GM18498 (cell line): ENCODE measurements at regions not wholly inside any gene's neighbourhood (a gene's known extent, or its start where the extent isn't known, plus 50 kb on each side); places are given as distances from the start of the nearest gene placed in this dataset.
A peak's percentile ranks its signal among the peaks of the same experiment; 100 is the strongest.
"Not testable (repeated sequence)": the region's sequence is repeated elsewhere in the genome, so short reads cannot be mapped to it uniquely, and the experiment has no call there.

Experiments used
- ATAC-seq: cut with Tn5 transposase; IDR thresholded peaks from one replicate; pipeline ENCODE4 v1.9.1; 2021; ENCODE audit warnings: mild to moderate bottlenecking, moderate library complexity; ENCODE audit not compliant: unreplicated experiment

DNA sequence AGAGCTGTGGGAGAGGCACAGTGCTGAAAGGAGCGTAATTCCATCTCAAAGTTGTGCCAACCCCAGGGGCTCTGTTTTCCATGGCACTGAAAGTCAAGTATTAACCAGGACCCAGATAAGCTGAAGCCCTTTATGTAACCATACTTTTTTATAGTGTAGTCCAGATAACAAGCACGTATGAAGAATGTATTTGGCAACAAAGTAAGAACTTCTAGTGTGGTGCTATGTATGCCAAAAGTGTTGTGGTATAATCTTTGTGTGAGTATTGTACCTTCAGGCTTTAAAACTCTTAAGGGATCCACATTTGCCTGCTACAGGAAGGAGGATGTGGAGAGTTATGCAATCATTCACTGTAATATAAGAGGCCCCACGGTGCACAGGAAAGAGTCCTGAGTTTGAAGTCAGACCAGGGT lies 129.4 kb downstream of the IBTK start:
- no peak for ATAC-seq

DNA sequence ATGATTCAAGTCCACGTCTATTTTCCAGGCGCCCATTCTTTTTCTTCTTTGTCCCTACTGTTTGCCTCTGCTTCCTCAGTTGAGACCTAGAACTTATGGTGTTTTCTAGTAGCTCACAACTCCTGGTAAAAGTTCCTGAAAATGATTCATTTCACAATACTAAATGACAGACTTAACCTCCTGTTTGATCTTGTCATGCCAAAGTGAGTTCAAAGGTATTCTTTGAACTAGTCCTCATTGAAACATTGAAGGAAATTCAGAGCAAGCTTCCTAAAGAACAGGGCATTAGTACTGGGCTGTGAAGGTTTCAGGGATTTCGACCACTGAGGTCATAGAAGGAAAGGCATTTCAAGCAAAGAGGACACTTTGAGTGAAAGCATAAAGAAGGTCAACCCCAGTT lies 132.8 kb downstream of the IBTK start:
- no peak for ATAC-seq

DNA sequence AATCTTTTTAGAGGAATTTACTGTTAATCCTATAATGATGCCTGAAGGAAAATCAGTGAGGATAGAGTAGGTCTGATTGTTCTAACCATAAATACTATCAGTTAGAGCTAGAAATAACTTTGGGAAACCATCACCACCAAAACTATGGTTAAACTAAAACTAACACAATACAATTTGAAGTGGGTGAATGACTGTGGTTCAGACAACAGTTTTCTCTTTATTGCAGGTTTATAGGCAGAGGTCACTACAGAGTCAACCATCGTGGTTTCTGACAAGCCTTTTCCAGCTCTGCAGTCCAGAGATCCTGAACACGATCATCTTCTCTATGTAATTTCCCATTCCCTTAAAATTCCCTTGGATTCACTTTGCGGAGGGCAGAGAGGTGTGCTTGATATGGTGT lies 134.3 kb downstream of the IBTK start:
- no peak for ATAC-seq

DNA sequence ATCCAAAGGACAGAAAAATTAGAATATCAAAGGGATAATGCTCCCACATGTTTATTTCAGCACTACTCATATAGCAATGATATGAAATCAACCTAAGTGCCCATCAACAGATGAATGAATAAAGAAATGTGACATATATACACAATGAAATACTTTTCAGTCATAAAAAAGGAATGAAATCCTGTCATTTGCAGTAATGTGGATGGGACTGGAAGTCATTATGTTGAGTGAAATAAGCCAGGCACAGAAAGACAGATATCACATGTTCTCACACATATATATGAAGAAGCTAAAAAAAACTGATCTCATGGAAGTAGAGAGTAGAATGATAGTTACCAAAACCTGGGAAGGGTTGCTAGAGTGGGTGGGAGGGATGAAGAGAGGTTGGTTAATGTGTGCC lies 135.7 kb downstream of the IBTK start:
- ATAC-seq, result no peak

DNA sequence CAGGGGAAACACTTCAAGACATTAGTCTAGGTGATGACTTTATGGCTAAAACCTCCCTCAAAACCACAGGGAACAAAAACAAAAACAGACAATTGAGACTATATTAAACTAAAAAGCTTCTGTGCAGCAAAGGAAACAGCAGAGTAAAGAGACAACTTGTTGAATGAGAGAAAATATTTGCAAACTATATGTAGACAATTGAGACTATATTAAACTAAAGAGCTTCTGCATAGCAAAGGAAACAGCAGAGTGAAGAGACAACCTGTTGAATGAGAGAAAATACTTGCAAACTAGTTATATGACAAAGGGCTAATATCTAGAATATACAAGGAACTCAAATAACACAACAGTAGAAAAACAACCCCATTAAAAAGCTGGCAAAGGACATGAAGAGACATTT lies 136.4 kb downstream of the IBTK start:
- ATAC-seq, result no peak

DNA sequence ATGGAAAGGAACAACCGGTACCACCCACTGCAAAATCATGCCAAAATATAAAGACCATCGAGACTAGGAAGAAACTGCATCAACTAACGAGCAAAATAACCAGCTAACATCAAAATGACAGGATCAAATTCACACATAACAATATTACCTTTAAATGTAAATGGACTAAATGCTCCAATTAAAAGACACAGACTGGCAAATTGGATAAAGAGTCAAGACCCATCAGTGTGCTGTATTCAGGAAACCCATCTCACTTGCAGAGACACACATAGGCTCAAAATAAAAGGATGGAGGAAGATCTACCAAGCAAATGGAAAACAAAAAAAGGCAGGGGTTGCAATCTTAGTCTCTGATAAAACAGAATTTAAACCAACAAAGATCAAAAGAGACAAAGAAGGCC lies 144.4 kb downstream of the IBTK start:
- not testable (repeated sequence) for ATAC-seq

DNA sequence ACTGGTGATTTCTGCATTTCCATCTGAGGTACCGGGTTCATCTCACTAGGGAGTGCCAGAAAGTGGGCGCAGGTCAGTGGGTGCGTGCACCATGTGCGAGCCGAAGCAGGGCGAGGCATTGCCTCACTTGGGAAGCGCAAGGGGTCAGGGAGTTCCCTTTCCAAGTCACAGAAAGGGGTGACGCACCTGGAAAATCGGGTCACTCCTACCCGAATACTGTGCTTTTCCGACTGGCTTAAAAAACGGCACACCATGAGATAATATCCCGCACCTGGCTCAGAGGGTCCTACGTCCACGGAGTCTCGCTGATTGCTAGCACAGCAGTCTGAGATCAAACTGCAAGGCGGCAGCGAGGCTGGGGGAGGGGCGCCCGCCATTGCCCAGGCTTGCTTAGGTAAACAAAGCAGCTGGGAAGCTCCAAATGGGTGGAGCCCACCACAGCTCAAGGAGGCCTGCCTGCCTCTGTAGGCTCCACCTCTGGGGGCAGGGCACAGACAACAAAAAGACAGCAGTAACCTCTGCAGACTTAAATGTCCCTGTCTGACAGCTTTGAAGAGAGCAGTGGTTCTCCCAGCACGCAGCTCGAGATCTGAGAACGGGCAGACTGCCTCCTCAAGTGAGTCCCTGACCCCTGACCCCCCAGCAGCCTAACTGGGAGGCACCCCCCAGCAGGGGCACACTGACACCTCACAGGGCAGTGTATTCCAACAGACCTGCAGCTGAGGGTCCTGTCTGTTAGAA lies 146.0 kb downstream of the IBTK start:
- ATAC-seq, result not testable (repeated sequence)

DNA sequence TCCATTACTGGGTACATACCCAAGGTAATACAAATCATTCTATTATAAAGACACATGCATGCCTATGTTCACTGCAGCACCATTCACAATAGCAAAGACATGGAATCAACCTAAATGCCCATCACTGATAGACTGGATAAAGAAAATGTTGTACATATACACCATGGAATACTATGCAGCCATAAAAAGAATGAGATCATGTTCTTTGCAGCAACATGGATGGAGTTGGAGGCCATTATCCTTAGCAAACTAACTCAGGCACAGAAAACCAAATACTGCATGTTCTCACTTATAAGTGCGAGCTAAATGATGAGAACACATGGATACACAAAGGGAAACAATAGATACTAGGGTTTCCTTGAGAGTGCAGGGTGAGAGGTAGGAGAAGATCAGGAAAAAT lies 146.8 kb downstream of the IBTK start:
- not testable (repeated sequence) for ATAC-seq

DNA sequence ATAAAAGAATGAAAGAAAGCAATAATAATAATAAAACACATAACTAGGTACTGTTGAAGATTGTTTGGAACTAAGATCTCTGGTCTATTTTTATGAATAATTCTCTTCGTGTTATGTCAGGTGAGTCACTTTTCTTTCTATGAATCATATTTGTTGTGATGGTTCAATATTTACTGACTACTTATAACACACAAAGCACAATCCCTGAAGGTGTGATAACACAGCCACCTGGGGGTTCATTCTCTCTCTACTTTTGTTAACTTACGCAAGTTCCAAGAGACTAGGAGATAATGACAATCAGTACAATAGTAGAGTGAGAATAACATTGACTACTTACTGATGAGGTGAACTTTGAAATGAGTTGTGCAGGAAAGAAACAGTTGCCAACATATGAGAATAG lies 149.9 kb downstream of the IBTK start:
- no peak for ATAC-seq

DNA sequence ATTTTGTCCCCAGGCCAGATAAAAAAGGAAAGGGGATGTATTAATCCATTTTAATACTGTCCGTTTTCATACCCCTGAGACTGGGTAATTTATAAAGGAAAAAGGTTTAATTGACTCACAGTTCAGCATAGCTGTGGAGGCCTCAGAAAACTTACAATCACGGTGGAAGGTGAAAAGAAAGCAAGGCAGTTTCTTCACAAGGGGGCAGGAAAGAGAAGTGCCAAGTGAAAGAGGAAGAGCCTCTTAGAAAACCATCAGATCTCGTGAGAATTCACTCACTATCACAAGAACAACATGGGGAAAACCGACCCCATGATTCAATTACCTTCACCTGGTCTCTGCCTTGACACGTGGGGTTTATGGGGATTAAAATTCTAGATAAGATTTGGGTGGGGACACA lies 152.5 kb downstream of the IBTK start:
- ATAC-seq, result no peak

DNA sequence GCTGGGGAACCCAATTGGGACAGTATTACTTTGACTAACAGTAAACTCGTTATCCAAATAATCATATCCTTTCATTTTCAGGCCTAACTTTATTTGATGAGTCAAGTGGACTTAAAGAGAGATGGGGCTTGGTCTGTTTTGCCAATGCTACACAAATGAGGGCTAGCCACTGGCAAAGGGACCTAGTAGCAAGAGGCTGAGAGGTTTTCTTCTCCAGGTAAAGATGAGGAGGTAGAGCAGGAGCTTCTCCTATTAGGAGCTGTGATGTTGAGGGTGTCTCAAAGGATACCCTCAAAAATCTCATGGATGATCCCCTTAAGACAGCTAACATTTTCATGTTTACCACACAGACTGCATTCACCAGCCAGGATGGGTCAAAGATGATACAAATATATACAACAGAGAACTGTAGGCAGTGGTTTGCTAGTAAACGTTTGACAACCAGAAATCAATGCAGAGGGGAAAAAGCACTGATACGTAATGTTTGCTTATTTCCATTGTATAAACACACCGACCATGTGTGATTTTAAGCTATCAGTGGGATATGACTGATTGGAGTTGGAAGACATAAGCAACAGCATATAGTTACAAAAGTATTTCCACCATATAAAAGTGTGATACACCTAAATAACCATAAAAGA lies 153.3 kb downstream of the IBTK start:
- ATAC-seq, result no peak

DNA sequence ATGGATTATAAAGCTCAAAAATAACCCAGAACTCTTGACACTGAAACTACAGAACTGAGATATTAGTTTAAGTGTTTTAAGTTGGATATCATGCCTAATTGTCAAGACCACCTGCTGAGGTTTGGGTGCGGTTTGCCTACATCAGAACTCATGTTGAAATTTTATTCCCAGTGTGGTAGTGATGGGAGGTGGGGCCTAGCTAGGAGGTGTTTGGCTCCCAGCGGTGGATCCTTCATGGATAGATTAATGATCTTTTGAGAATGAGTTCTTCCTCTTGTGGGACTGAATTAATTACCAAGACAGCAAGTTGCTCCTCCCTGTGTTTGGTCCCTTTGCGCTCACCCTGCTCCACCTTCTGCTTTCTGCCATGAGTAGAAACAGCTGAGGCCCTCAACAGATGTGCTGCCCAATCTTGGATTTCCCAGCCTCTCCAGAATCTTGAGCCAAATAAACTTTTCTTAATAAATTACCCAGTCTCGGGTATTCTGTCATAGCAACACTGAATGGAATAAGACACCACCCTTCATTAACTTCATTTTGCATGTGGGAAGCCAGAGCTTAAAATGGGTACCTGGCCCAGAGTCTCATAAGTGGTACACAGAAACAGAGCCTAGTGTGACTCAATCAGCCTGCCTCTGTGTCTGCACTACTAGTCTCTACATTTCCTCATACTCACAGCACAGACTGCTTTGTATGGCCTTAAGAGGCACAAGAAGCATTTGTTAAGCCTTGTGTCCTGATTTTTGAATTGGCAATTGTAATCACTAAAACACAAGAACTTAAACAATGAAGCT lies 158.4 kb downstream of the IBTK start:
- no peak for ATAC-seq

DNA sequence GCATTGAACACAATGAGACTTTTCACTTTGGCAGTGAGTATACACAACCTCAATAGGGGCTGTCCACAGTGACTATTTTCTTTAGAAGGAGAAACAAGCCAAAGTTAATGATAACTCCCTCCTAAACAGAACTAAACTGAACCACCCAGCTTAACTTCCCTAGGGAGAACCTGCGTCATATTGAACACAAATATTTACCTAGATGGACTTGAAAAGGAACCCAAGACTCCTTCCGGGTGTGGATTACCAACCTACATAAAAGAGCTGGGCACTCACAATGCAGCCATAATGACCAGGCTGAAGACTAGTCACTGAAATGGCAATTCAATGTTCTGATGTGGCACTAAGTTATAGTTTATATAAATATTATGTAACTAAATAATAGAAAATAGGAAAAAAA lies 160.6 kb downstream of the IBTK start:
- ATAC-seq, result no peak

DNA sequence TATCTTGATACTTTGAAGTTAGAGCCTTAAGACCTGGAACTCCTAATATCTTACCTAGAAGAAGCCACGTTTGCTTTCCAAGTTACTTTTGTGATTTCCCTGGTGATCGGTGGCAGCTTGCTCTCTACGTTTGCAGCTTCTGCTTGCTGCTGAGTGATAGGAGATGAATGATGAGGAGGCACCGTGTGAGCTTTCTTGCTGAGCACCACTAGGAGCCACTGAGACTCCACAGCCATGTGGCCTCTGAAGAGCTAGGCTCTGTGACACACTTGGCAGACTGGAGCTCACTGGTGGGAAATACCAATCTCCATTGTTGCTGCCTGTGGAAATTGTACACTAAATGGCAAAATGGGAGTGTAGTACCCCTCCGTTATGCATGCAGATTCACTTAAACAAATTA lies 161.8 kb downstream of the IBTK start:
- ATAC-seq, result no peak

DNA sequence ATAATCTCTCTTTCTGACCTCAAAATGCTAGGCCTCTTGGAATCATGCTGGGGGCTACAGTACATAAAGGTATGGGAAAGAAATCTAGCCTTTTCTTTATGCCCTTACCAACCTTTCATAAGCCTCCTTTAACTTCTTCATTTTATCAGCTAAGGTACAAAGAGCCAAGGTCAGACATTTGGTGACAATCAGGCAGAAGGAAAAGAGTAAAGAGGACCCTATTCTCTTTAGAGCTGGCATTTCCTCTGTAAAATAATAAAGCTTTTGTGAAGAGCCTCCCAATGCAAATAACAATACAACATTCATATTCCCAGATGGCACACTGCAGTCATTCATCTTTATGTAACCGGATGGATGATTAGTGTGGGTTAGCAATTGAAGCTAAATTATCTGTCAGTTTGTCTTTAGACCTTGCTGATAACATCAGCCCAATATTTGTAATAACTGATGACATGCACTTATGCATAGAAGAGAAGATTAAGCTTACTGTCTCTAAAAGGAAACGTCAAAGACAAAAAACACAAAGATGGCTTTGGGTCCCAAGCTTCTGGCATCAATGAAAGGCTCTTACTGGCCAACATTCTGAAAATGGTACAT lies 163.1 kb downstream of the IBTK start:
- ATAC-seq, result no peak

DNA sequence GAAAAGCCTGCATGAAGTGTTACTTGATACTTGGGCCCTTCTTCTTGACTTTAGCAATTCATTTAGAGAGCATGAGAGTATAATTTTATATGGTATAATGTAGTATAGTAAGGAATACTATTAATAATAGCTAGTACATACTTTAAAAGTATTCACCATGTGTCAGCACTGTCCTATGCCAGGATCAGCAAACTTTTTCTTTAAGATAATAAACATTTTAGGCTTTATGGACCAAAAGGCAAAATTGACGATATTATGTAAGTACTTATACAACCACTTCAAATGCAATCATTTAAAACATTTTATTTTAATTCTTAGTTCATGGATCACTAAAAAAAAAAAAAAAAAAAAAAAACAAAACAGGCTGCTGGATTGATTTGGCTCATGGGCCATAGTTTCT lies 163.9 kb downstream of the IBTK start:
- no peak for ATAC-seq

DNA sequence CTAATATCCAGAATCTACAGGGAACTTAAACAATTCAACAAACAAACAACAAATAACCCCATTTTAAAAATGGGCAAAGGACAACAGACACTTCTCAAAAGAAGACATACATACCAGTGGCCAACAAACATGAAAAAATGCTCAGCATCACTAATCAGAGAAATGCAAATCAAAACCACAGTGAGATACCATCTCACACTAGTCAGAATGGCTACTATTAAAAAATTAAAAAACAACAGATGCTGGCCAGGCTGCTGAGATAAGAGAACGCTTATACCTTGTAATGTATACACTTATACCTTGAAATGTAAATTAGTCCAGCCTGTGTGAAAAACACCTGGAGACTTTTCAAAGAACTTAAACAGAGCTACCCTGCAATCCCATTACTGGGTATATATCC lies 166.8 kb downstream of the IBTK start:
- ATAC-seq, result peak; percentile 69

DNA sequence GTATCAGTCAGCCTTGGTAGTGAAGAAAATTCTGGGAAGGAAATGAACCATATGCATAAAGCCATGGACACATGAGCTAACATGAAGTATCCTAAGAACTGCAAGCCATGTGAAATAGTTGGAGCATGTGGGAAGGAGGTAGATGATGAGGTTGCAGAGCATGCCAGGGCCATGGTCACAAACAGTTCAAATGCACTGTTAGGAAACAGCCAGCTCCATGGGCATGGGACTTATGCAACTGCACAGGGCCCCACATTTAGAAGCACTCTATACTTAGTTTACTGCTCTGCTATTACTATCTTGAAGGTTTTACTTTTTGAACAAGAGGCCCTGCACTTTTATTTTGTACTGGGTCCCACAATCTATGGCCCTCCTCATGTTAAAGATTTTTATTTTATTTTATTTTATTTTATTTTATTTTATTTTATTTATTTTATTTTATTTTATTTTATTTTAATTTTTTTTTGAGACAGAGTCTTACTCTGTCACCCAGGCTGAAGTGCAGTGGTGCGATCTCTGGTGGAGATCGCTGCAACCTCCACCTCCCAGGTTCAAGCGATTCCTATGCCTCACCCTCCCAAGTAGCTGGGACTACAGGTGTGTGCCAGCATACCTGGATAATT lies 169.1 kb downstream of the IBTK start:
- ATAC-seq, result no peak

DNA sequence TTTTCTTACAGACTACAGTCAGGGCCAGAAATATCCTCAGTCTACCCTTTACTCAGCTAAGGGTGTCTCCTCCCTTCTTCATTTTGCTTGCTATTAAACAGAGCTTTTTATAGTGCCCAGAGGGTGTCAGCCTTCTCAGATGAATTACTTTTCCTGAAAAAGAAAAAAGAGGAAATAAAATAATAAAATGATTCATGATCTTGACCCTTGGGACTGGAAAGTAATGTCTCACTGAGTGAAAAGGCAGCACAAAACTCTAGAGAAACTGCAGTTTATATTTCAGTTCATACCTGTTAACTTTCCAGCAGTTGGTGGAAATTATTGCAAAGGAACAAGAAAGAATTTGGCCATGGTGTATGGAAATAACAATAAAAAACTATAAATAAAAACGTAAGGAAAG lies 170.6 kb downstream of the IBTK start:
- ATAC-seq, result no peak

DNA sequence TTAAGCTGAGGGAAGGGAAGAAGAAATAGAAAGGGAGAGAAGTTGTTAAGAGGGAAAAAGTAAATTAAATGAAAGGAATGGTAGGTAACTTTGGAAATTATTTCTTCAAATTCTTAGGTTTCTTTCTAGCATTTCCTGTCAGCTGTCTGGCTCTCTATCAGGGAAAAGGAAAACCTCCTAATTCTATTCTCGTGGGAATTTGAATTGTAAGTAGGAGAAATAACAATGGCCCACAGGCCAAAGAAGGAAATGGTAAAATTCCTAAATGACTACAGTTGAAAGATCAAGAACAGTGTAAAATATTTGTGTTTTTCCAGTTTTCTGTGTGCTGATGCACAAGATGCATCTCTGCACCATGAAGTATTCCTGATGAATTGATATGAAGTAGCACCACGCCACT lies 173.0 kb downstream of the IBTK start:
- ATAC-seq, result no peak

DNA sequence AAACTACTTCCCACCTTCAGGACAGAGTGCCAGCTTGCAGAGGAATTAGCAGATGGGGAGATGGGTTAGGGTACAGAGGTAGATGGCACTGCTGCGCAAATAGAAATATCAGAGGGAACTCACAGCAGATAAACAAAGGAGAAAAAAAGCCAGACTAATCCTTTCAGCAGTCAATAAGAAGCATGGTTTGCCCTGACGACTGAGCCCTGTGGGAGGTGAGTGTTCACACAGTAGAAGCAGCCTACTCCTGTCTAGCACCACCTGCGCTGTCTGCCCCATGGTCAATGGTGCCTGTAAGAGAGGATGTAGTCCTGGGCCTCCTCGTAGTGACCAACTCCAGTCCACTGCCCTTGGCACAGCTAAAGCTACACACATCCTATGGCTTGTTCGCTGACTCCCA lies 174.1 kb downstream of the IBTK start:
- ATAC-seq, result no peak
